ENCODE measurements at regions not wholly inside any gene's neighbourhood (a gene's known extent, or its start where the extent isn't known, plus 50 kb on each side); places are given as distances from the start of the nearest gene placed in this dataset.

DNA sequence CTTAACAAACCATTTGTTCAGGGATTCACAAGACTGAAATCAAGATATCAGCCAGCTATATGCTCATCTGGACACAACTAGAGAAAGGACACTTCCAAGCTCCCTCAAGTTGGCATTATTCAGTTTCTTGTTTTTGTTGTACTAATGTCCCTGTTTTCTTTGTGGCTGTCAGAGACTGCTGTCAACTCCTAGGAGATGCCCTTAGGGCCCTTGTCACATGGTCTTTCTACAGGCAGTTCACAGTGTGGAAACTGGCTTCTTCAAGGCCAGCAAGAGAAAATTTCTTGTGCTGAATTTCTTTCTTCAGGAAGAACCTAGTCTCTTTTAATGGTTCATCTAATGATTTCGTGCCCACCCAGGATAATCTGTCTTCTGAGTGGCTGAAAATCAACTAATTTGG is 677.2 kb upstream of the MAN1A1 start:
- H3K36me3 ChIP-seq = no peaks in the 10 kb centered on the region
- no peak overlapping the region for H3K27ac ChIP-seq
- no peaks in the 10 kb centered on the region for H3K9me3 ChIP-seq (ENCODE audit: severe bottlenecking)
- no peak for TF ChIP-seq CTCF (IDR thresholded peaks at IDR 0.05; ENCODE audit: low read depth, low read length)
- no peak overlapping the region for H3K4me3 ChIP-seq (ENCODE audit: low read depth, low read length)
- no peaks in the 10 kb centered on the region for H3K27me3 ChIP-seq (ENCODE audit: insufficient read depth, low read depth, severe bottlenecking)
- no peak for DNase-seq

GRCh38 chr6:120010075-120010474 is 660.5 kb upstream of the MAN1A1 start:
- no peak overlapping the region for H3K27ac ChIP-seq

GRCh38 chr6:120005292-120005976 is 655.9 kb upstream of the MAN1A1 start:
- Histone ChIP-seq H3K9me3 (ENCODE audit: severe bottlenecking) (no peaks in the 10 kb centered on the region), H3K27me3 (ENCODE audit: insufficient read depth, low read depth, severe bottlenecking) (no peaks in the 10 kb centered on the region), H3K27ac (no peak overlapping the region), H3K36me3 (no peaks in the 10 kb centered on the region), H3K4me3 (ENCODE audit: low read depth, low read length) (no peak overlapping the region)
- no peak for DNase-seq
- no peak for TF ChIP-seq CTCF (IDR thresholded peaks at IDR 0.05; ENCODE audit: low read depth, low read length)

More at GRCh38 chr6:120010075-120010474, 660.5 kb upstream of the MAN1A1 start:
- Histone ChIP-seq H3K36me3 (no peaks in the 10 kb centered on the region), H3K9me3 (ENCODE audit: severe bottlenecking) (no peaks in the 10 kb centered on the region), H3K4me3 (ENCODE audit: low read depth, low read length) (no peak overlapping the region), H3K27me3 (ENCODE audit: insufficient read depth, low read depth, severe bottlenecking) (no peaks in the 10 kb centered on the region)
- TF ChIP-seq CTCF (IDR thresholded peaks at IDR 0.05; ENCODE audit: low read depth, low read length) = no peak
- DNase-seq = no peak

- no peaks in the 10 kb centered on the region for H3K27me3 ChIP-seq (ENCODE audit: insufficient read depth, low read depth, severe bottlenecking)
- no peak for DNase-seq
- no peak for TF ChIP-seq CTCF (IDR thresholded peaks at IDR 0.05; ENCODE audit: low read depth, low read length)
- H3K36me3 ChIP-seq = no peaks in the 10 kb centered on the region
- no peak overlapping the region for H3K27ac ChIP-seq
- no peaks in the 10 kb centered on the region for H3K9me3 ChIP-seq (ENCODE audit: severe bottlenecking)
- H3K4me3 ChIP-seq (ENCODE audit: low read depth, low read length) = no peak overlapping the region
These were observed 637.5 kb upstream of the MAN1A1 start for GRCh38 chr6:119986934-119987549.

GRCh38 chr6:119985952-119986736 is 636.6 kb upstream of the MAN1A1 start:
- Histone ChIP-seq H3K9me3 (ENCODE audit: severe bottlenecking) (no peaks in the 10 kb centered on the region), H3K27ac (no peak overlapping the region), H3K36me3 (no peaks in the 10 kb centered on the region), H3K27me3 (ENCODE audit: insufficient read depth, low read depth, severe bottlenecking) (no peaks in the 10 kb centered on the region), H3K4me3 (ENCODE audit: low read depth, low read length) (no peak overlapping the region)
- TF ChIP-seq CTCF (IDR thresholded peaks at IDR 0.05; ENCODE audit: low read depth, low read length) = no peak
- no peak for DNase-seq
